ENCODE measurements at regions not wholly inside any gene's neighbourhood (a gene's known extent, or its start where the extent isn't known, plus 50 kb on each side); places are given as distances from the start of the nearest gene placed in this dataset.

GRCh38 chr7:17674166-17674942, 265.9 kb downstream of the SNX13 start:
- no peak for TF ChIP-seq CTCF (IDR thresholded peaks at IDR 0.05)
- TF ChIP-seq EP300 (IDR thresholded peaks at IDR 0.05): no peak
- no peak for TF ChIP-seq POLR2AphosphoS5 (IDR thresholded peaks at IDR 0.05)

Data from esophagus muscularis mucosa (tissue), 4 donors.